NB4 (cell line): ENCODE measurements at regions not wholly inside any gene's neighbourhood (a gene's known extent, or its start where the extent isn't known, plus 50 kb on each side); places are given as distances from the start of the nearest gene placed in this dataset.

Experiments used
- DNase-seq: peaks from one replicate; pipeline ENCODE4 v3.0.0; 2010; ENCODE audit warnings: low read depth
- H3K4me3 ChIP-seq: one replicate; pipeline ENCODE4 v1.5.1; 2011; ENCODE audit warnings: mild to moderate bottlenecking, low read depth, low read length, moderate library complexity
- CTCF ChIP-seq: IDR thresholded peaks from one replicate; pipeline ENCODE4 v1.5.1; 2012; ENCODE audit warnings: low read depth, low read length
- MAX ChIP-seq: IDR thresholded peaks from 2 replicates; pipeline ENCODE4 v1.6.1; 2011; ENCODE audit warnings: low read depth, low read length
- MYC ChIP-seq: IDR thresholded peaks from 2 replicates; pipeline ENCODE4 v1.6.1; 2011; ENCODE audit warnings: low read depth, low read length
- POLR2A ChIP-seq: IDR thresholded peaks from 2 replicates; pipeline ENCODE4 v1.6.1; 2011; ENCODE audit warnings: mild to moderate bottlenecking; ENCODE audit not compliant: insufficient read length; ENCODE audit errors: extremely low read depth

GRCh38 chr10:130888493-130888892 is 423.0 kb downstream of the TCERG1L start:
- no peak overlapping the region for H3K4me3 ChIP-seq
- no peak for TF ChIP-seq POLR2A
- DNase-seq, result no peak

GRCh38 chr10:130889240-130889639 is 422.3 kb downstream of the TCERG1L start:
- DNase-seq, result no peak
- no peak overlapping the region for H3K4me3 ChIP-seq
- no peak for TF ChIP-seq CTCF

- no peak overlapping the region for H3K4me3 ChIP-seq
- TF ChIP-seq MAX (no peak), MYC (no peak), CTCF (no peak), POLR2A (no peak)
- no peak for DNase-seq
Observed at GRCh38 chr10:130889780-130890179, 421.7 kb downstream of the TCERG1L start.

- no peak for DNase-seq
- no peak overlapping the region for H3K4me3 ChIP-seq
- TF ChIP-seq MAX (no peak), MYC (no peak), CTCF (no peak), POLR2A (no peak)
Observed at GRCh38 chr10:130891066-130891465, 420.5 kb downstream of the TCERG1L start.

GRCh38 chr10:130894471-130894870 is 417.1 kb downstream of the TCERG1L start:
- TF ChIP-seq MYC (no peak), POLR2A (no peak), CTCF (no peak), MAX (no peak)
- DNase-seq, result no peak
- no peak overlapping the region for H3K4me3 ChIP-seq

GRCh38 chr10:130895161-130895560 is 416.4 kb downstream of the TCERG1L start:
- no peak for DNase-seq
- H3K4me3 ChIP-seq, result no peak overlapping the region
- no peak for TF ChIP-seq POLR2A
- no peak for TF ChIP-seq MYC
- TF ChIP-seq MAX, result no peak
- TF ChIP-seq CTCF, result no peak

GRCh38 chr10:130897815-130898214 is 413.7 kb downstream of the TCERG1L start:
- no peak overlapping the region for H3K4me3 ChIP-seq
- DNase-seq, result no peak
- no peak for TF ChIP-seq MAX
- no peak for TF ChIP-seq MYC
- no peak for TF ChIP-seq CTCF
- TF ChIP-seq POLR2A, result no peak
